GM19193 (cell line): ENCODE measurements at regions not wholly inside any gene's neighbourhood (a gene's known extent, or its start where the extent isn't known, plus 50 kb on each side); places are given as distances from the start of the nearest gene placed in this dataset.

ENCODE experiments used
- POLR2A ChIP-seq: IDR thresholded peaks from 4 replicates; pipeline ENCODE4 v1.6.1; 2011; ENCODE audit not compliant: insufficient read depth, insufficient read length; ENCODE audit errors: extremely low read depth

- no peak for TF ChIP-seq POLR2A
Measured at GRCh38 chr1:189811960-189812359, 665.7 kb downstream of the BRINP3 start.

DNA sequence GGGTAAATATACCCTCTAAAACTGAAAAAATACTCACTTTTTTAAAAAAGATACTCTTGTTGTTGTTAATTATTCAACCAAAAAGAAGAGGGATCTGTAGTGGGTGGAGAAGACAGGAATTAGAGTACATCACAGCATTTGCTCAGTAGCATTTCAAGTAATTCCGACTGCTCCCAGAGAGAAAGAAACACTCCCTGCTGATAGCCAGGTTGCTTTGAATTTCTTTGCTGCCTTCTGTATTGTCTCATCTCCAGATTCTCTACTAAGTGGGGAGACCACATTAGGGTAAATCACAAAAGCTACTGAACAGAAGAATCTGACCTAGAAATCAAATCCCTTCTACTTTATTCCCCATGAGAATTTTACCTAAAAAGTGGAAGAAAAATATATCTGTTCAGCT is 661.1 kb downstream of the BRINP3 start:
- no peak for TF ChIP-seq POLR2A

DNA sequence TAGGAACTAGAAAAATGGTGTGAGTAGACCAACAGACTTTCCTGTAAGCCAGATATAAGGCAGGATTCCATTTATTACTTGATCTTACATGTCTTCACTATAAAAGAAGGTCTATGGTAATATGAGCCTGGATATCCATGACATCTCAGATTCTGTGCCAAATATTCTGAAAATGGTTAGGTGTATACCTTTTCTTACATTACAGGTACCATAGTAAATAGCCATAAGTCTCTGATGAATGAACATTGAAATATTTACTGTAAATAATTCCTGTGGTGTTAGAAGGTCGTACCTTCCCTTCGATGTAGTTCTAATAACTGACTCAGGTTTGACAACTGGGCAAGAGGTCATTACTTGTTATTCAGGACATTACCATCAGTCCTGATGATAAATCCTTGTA is 657.9 kb downstream of the BRINP3 start:
- no peak for TF ChIP-seq POLR2A

DNA sequence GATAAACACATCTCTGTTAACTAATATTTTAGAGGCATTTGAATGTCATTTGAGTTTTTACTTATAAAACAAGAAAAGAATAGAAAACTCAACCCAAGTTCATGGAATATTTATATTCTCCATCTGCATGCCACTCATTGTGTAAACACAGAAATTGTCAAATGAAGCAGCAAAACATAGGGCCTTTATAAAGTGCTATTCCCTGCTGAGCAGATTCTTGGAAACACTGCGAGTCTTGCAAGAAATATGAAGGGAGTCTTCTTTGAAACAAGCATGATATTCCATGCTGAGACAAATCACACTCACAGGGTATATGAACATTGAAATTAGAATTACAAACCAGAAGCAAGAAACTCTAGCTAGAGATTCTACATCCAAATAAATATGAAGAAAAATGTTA is 655.8 kb downstream of the BRINP3 start:
- TF ChIP-seq POLR2A, result no peak

- TF ChIP-seq POLR2A, result no peak
Measured at GRCh38 chr1:189834813-189835212, 642.9 kb downstream of the BRINP3 start.

- TF ChIP-seq POLR2A, result no peak
Measured at GRCh38 chr1:189847613-189848012, 630.1 kb downstream of the BRINP3 start.

DNA sequence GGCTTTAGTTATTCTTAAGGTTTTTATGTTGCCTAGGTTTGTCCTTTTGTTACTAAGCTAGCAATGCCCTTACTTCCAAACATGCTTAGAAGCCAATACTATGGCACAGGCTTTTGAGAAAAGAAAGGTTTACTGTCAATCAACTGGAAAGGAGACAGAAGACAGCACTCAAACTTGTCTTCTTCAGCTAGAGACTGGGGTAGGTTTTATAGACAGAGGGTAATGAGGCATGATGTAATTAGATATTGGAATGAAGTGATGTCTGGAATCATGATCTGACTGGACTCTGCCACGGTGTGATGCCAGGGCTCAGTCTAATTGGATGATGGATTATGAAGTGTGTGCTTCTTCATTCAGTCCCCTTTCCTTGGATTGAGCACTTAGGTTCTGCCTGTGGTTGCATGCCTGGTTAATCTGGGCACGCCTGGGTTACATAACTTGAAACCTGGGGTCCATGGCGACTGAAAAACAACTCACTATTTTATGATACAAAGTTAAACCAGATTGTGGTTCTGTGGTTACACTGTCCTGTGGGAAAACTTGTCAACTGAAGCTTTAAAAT is 625.8 kb downstream of the BRINP3 start:
- TF ChIP-seq POLR2A, result no peak

- TF ChIP-seq POLR2A, result no peak
Measured at GRCh38 chr1:189859385-189859977, 618.2 kb downstream of the BRINP3 start.

DNA sequence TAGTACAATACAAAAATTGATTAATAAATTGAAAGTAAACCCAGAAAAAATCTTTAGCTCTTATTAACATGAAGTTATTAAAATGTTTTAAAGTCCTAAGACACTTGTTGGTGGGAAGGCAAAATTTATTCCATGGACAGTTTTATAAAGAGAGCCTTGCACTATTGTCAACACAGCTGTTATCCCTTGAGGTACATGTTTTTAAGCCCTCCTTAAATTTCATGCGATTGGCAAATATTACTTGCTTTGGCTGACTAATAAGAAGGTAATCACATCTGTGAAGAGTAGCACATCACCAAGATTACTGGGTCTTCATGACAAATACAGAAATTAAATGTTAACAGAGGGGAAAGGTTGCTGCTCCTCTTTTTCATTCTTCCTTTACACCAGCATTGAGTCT is 611.1 kb downstream of the BRINP3 start:
- TF ChIP-seq POLR2A, result no peak

DNA sequence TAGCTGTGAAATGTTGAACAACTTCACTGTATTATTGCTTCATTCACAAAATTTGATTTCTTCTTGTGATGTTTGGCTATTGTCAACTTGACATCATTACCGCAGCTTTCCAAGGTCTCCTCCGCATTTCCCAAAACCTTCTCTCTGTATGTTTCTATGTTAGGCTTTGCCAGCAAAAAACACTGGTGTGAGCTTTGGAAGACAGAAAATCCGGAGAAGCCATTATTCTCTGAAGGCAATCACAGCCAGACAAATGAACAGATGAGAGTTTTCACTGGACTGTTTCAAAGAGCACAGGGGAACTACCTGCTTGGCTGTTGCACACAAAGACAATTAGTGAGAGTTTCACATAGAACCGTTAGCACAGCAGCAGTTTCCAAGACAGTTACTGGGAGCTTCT is 609.6 kb downstream of the BRINP3 start:
- no peak for TF ChIP-seq POLR2A

- TF ChIP-seq POLR2A, result no peak
Measured at GRCh38 chr1:189874715-189875435, 602.8 kb downstream of the BRINP3 start.

- TF ChIP-seq POLR2A, result no peak
Measured at GRCh38 chr1:189880135-189880534, 597.5 kb downstream of the BRINP3 start.

DNA sequence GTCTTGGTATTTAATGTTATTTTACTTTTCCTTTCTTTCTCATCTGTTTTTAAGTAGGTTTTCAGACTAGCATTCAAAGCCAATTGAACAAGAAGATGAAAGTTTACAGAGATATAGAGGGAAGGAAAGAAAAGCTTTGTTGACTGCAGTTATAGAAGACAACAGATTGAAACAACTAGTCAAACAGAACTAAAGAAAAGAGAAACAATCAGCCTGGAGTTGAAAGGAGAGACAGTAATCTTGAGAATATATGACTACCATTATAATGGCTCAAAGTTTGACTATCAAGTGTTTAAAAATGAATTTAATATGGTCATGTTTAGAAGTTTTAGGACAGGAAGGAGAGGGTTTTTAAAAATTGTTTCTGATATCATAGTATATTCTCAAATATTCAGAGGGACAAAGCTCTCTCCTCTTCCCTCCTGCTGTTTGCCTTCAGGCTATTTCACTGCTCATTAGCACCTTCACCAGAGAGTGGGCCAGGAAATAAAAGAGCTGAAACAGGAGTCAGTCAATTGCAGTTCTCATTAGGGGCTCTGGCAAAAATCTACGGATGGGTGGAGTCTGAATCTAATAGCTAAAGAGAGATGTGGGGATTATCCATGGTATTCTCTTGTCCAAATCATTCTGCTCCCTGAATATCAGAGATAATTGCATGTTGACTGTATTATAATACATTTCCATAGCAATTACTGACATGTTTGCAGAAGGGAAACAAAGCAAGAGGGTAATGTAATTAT is 577.8 kb downstream of the BRINP3 start:
- no peak for TF ChIP-seq POLR2A

DNA sequence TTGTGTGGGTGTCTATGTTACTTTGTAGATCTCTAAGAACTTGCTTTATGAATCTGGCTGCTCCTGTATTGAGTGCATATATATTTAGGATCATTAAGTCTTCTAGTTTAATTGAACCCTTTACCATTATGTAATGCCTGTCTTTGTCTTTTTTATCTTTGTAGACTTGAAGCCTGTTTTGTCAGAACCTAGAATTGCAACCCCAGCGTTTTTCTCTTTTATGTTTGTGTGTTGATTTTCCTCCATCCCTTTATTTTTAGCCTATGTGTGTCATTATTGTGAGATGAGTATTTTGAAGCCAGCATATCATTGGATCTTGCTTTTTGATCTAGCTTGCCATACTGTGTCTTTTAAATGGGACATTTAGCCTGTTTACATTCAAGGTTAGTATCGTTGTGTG is 573.2 kb downstream of the BRINP3 start:
- TF ChIP-seq POLR2A, result no peak

DNA sequence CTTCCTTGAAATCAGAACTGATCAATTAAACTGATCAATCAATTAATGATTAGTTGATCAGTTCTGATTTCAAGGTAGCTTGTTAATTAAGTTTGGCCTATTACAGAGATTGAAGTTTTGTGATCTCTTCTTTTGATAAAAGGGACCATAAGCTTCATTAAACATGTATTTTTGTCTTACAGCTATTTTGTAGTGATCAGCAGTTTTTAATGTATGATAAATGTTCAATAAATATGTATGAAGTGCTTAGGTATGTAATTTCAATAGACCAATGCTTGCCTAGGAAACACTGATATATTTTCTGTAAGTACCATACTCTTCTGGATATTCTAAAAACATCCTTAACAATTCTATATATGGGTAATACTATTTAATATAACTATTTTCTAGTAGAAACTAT is 569.6 kb downstream of the BRINP3 start:
- no peak for TF ChIP-seq POLR2A

- TF ChIP-seq POLR2A, result no peak
Measured at GRCh38 chr1:189921613-189922012, 556.1 kb downstream of the BRINP3 start.

GRCh38 chr1:189927641-189928040 is 550.0 kb downstream of the BRINP3 start:
- TF ChIP-seq POLR2A, result no peak
